ENCODE measurements at regions not wholly inside any gene's neighbourhood (a gene's known extent, or its start where the extent isn't known, plus 50 kb on each side); places are given as distances from the start of the nearest gene placed in this dataset.

DNA sequence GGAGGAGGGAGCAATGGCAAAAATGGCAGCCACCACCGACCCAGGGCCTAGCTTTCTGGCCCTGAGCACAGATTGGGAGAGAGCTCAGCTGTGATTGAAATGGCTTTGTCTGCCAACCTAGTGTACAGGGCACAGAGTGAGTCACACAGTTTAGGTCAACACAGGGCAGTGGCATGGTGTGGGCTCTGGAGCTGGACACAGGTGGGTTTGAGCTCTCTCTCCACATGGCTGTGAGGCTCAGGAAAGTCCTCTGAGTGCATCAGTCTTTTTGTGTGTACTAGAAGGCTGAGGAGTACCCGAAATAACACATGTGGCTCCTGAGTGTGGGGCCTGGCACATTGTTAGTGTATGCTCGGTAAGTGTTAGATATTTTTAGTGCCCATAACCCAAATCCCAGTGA lies 60.2 kb upstream of the LOXL4 start:
- TF ChIP-seq, protein P1, sequence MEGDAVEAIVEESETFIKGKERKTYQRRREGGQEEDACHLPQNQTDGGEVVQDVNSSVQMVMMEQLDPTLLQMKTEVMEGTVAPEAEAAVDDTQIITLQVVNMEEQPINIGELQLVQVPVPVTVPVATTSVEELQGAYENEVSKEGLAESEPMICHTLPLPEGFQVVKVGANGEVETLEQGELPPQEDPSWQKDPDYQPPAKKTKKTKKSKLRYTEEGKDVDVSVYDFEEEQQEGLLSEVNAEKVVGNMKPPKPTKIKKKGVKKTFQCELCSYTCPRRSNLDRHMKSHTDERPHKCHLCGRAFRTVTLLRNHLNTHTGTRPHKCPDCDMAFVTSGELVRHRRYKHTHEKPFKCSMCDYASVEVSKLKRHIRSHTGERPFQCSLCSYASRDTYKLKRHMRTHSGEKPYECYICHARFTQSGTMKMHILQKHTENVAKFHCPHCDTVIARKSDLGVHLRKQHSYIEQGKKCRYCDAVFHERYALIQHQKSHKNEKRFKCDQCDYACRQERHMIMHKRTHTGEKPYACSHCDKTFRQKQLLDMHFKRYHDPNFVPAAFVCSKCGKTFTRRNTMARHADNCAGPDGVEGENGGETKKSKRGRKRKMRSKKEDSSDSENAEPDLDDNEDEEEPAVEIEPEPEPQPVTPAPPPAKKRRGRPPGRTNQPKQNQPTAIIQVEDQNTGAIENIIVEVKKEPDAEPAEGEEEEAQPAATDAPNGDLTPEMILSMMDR (conservative IDR thresholded peaks at IDR 0.05; ENCODE audit: low read length), result no peak
- TF ChIP-seq EZH2phosphoT487 (IDR thresholded peaks at IDR 0.05; ENCODE audit: borderline replicate concordance), result no peak

All from Loucy (cell line).